Stomach (tissue), 4 donors: ENCODE measurements at regions not wholly inside any gene's neighbourhood (a gene's known extent, or its start where the extent isn't known, plus 50 kb on each side); places are given as distances from the start of the nearest gene placed in this dataset.

ENCODE experiments used
- CTCF ChIP-seq, 7 experiments: fragments of 450-650 bp in 4 of 7; fragments of 200-600 bp in 3 of 7; sonication (generic) in 3 of 7; IDR thresholded peaks; one replicate each; pipeline ENCODE4 v1.5.1; 2016 to 2019; ENCODE audit warnings: antibody characterized with exemption in 7 of 7, control low read depth in 2 of 7, mild to moderate bottlenecking in 1 of 7
- EP300 ChIP-seq: sonication (generic); formaldehyde crosslinking; IDR thresholded peaks from one replicate; pipeline ENCODE4 v1.6.1; 2017; ENCODE audit warnings: antibody characterized with exemption
- POLR2A ChIP-seq, 4 donors: fragments of 450-650 bp; IDR thresholded peaks; one replicate each; pipeline ENCODE4 v1.6.1; 2016; ENCODE audit warnings: antibody characterized with exemption in 4 of 4, control low read depth in 2 of 4, mild to moderate bottlenecking in 1 of 4, moderate library complexity in 1 of 4
- POLR2AphosphoS5 ChIP-seq, 3 donors: sonication (generic); formaldehyde crosslinking; IDR thresholded peaks; one replicate each; pipeline ENCODE4 v1.6.1; 2016; ENCODE audit warnings: antibody characterized with exemption in 3 of 3

GRCh38 chr20:52031206-52031562 lies 160.4 kb downstream of the ZFP64 start:
- TF ChIP-seq EP300 (no peak), POLR2A (IDR thresholded peaks at IDR 0.05) (no peak), POLR2AphosphoS5 (IDR thresholded peaks at IDR 0.05) (no peak), CTCF (IDR thresholded peaks at IDR 0.05) (no peak)
